Astrocyte (in vitro differentiated cells and primary cell): ENCODE measurements at regions not wholly inside any gene's neighbourhood (a gene's known extent, or its start where the extent isn't known, plus 50 kb on each side); places are given as distances from the start of the nearest gene placed in this dataset.

Experiments
- DNase-seq: peaks from one replicate; pipeline ENCODE4 v3.0.0-alpha.2; 2010; ENCODE audit warnings: low read depth
- FAIRE-seq: peaks from 2 replicates; lab custom pipeline; 2011; peaks lifted over from hg19 to GRCh38; lab: Jason Lieb, UNC
- H2AFZ ChIP-seq: 2 replicates; pipeline ENCODE4 v1.6.0; 2012; ENCODE audit warnings: low read depth, low read length, inconsistent platforms
- H3K27ac ChIP-seq: 2 replicates; pipeline ENCODE4 v1.5.1; 2011; ENCODE audit warnings: low read depth, low read length, inconsistent platforms
- H3K27me3 ChIP-seq: 2 replicates; pipeline ENCODE4 v1.6.0; 2011; ENCODE audit warnings: low read length, inconsistent platforms; ENCODE audit not compliant: insufficient read depth
- H3K36me3 ChIP-seq: 2 replicates; pipeline ENCODE4 v1.5.1; 2011; ENCODE audit warnings: low read length, inconsistent platforms; ENCODE audit not compliant: insufficient read depth
- H3K4me1 ChIP-seq: 2 replicates; pipeline ENCODE4 v1.5.1; 2011; ENCODE audit warnings: low read length, inconsistent platforms; ENCODE audit not compliant: insufficient read depth
- H3K4me2 ChIP-seq: 2 replicates; pipeline ENCODE4 v1.6.0; 2012; ENCODE audit warnings: low read length, inconsistent platforms
- H3K4me3 ChIP-seq: 2 replicates; pipeline ENCODE4 v1.5.1; 2011; ENCODE audit warnings: low read depth, mild to moderate bottlenecking, low read length, inconsistent platforms; ENCODE audit not compliant: insufficient read depth
- H3K79me2 ChIP-seq: 2 replicates; pipeline ENCODE4 v1.6.0; 2012; ENCODE audit warnings: mild to moderate bottlenecking, low read length, inconsistent platforms; ENCODE audit not compliant: insufficient read depth
- H3K9ac ChIP-seq: 2 replicates; pipeline ENCODE4 v1.6.0; 2012; ENCODE audit warnings: mild to moderate bottlenecking, low read length, inconsistent platforms
- H3K9me3 ChIP-seq: 2 replicates; pipeline ENCODE4 v1.5.1; 2012; ENCODE audit warnings: low read depth, mild to moderate bottlenecking, low read length, inconsistent platforms; ENCODE audit not compliant: insufficient read depth
- H4K20me1 ChIP-seq: 2 replicates; pipeline ENCODE4 v1.6.0; 2012; ENCODE audit warnings: low read length, inconsistent platforms; ENCODE audit not compliant: insufficient read depth
- H3K27ac Mint-ChIP-seq: one replicate; pipeline ENCODE4 v1.8.0; 2021; ENCODE audit warnings: mild to moderate bottlenecking, mixed read lengths; ENCODE audit not compliant: unreplicated experiment
- H3K27me3 Mint-ChIP-seq: one replicate; pipeline ENCODE4 v1.8.0; 2021; ENCODE audit warnings: low read depth, mixed read lengths; ENCODE audit not compliant: unreplicated experiment
- H3K36me3 Mint-ChIP-seq: one replicate; pipeline ENCODE4 v1.8.0; 2021; ENCODE audit warnings: low read depth, mixed read lengths; ENCODE audit not compliant: unreplicated experiment
- H3K4me1 Mint-ChIP-seq: one replicate; pipeline ENCODE4 v1.8.0; 2021; ENCODE audit warnings: low read depth, mixed read lengths; ENCODE audit not compliant: unreplicated experiment
- H3K4me3 Mint-ChIP-seq: one replicate; pipeline ENCODE4 v1.8.0; 2021; ENCODE audit warnings: mild to moderate bottlenecking, moderate library complexity, mixed read lengths; ENCODE audit not compliant: unreplicated experiment
- H3K9me3 Mint-ChIP-seq: one replicate; pipeline ENCODE4 v1.8.0; 2021; ENCODE audit warnings: mild to moderate bottlenecking, mixed read lengths; ENCODE audit not compliant: unreplicated experiment
- EZH2 ChIP-seq: IDR thresholded peaks from 2 replicates; pipeline ENCODE4 v1.6.1; 2012; ENCODE audit warnings: mild to moderate bottlenecking, low read length, inconsistent platforms; ENCODE audit not compliant: insufficient read depth
- TF ChIP-seq, protein P1 (sequence below): IDR thresholded peaks from 2 replicates; pipeline ENCODE4 v1.5.1; 2011; ENCODE audit warnings: low read depth, mild to moderate bottlenecking, inconsistent platforms, low read length, moderate library complexity; ENCODE audit not compliant: insufficient read depth

DNA sequence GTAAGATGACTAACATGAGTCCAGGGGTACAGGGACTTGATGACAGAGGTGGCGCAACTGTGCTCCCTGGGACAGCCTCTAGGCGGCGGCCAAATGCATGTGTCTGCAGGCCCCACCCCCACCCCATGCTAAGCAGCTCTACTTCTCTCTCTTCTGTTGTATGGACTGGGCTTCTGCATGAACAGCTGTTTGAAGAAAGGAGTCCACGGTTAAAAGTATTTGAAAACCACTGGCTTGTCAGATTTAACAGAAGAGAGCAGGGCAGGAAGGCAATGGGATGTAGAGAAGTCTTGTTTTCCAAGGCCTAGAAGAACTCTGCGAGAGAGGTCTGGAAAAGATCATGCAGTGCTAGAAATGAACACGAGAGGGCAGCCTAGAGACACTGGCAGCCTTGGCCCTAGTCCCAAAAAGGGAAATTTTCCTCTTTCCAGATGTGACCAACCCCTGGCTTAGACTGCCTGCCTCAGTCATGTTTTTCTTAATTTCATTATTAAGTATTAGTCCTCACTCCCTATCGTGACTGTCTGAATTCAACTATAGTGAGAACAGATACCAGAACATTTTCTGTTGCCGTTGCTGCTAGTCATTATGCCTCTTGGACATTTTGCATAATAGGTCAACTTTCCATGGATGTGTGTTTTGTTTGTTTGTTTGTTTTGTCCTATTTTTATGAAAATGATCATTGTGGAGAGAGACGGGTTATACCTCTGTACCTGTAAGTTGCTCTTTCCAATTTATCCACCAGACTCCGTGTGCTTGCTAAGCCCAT is 265.0 kb downstream of the ADGRG6 start:
- FAIRE-seq (peak; percentile 17), DNase-seq (peak; percentile 20)
- Mint-ChIP-seq H3K27ac (peak overlapping the region; percentile 60), H3K27me3 (no peaks in the 10 kb centered on the region), H3K4me3 (peak overlapping the region; percentile 36), H3K4me1 (peaks cover 41% of the 10 kb centered on the region), H3K36me3 (no peaks in the 10 kb centered on the region), H3K9me3 (no peaks in the 10 kb centered on the region)
- H3K4me2 ChIP-seq = no peak overlapping the region
- no peak overlapping the region for H3K27ac ChIP-seq
- no peak for TF ChIP-seq EZH2
- TF ChIP-seq, protein P1, sequence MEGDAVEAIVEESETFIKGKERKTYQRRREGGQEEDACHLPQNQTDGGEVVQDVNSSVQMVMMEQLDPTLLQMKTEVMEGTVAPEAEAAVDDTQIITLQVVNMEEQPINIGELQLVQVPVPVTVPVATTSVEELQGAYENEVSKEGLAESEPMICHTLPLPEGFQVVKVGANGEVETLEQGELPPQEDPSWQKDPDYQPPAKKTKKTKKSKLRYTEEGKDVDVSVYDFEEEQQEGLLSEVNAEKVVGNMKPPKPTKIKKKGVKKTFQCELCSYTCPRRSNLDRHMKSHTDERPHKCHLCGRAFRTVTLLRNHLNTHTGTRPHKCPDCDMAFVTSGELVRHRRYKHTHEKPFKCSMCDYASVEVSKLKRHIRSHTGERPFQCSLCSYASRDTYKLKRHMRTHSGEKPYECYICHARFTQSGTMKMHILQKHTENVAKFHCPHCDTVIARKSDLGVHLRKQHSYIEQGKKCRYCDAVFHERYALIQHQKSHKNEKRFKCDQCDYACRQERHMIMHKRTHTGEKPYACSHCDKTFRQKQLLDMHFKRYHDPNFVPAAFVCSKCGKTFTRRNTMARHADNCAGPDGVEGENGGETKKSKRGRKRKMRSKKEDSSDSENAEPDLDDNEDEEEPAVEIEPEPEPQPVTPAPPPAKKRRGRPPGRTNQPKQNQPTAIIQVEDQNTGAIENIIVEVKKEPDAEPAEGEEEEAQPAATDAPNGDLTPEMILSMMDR = peak; percentile 97
- H3K79me2 ChIP-seq = no peaks in the 10 kb centered on the region
- H4K20me1 ChIP-seq = no peaks in the 10 kb centered on the region
- no peak overlapping the region for H3K9ac ChIP-seq
- no peaks in the 10 kb centered on the region for H3K36me3 ChIP-seq
- peaks cover 28% of the 10 kb centered on the region for H3K4me1 ChIP-seq
- no peak overlapping the region for H3K4me3 ChIP-seq
- H3K9me3 ChIP-seq = no peaks in the 10 kb centered on the region
- H2AFZ ChIP-seq = no peak overlapping the region
- no peaks in the 10 kb centered on the region for H3K27me3 ChIP-seq

DNA sequence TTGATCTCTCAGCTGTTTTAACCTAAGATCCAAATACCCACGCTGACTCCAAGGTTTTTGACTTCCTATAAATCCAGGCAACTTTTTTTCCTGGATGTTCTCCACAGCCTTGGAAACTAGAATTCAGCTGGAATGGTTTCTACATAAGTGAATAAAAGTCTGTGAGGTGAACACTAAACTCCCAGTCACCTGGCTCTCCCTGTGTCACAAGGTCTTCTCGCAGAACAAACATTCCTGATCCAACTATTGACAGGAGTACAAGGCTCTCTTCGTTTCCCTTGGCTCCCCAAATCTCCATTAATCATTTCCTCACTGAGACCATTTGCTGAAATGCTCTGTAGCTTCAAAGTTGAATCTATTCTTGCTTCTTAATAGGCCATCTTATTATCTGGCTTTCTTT is 265.7 kb downstream of the ADGRG6 start:
- Mint-ChIP-seq H3K36me3 (no peaks in the 10 kb centered on the region), H3K27ac (no peak overlapping the region), H3K4me1 (peaks cover 41% of the 10 kb centered on the region), H3K27me3 (no peaks in the 10 kb centered on the region), H3K4me3 (no peak overlapping the region), H3K9me3 (no peaks in the 10 kb centered on the region)
- no peak for TF ChIP-seq EZH2
- TF ChIP-seq, protein P1 = no peak
- H3K9me3 ChIP-seq = no peaks in the 10 kb centered on the region
- DNase-seq (no peak), FAIRE-seq (no peak)
- peaks cover 28% of the 10 kb centered on the region for H3K4me1 ChIP-seq
- H3K9ac ChIP-seq = no peak overlapping the region
- no peak overlapping the region for H2AFZ ChIP-seq
- no peak overlapping the region for H3K27ac ChIP-seq
- H3K36me3 ChIP-seq = no peaks in the 10 kb centered on the region
- no peaks in the 10 kb centered on the region for H3K27me3 ChIP-seq
- no peak overlapping the region for H3K4me2 ChIP-seq
- H3K4me3 ChIP-seq = no peak overlapping the region
- H3K79me2 ChIP-seq = no peaks in the 10 kb centered on the region
- H4K20me1 ChIP-seq = no peaks in the 10 kb centered on the region
